GM12892 (cell line): ENCODE measurements at regions not wholly inside any gene's neighbourhood (a gene's known extent, or its start where the extent isn't known, plus 50 kb on each side); places are given as distances from the start of the nearest gene placed in this dataset.

Source experiments
- POLR2A ChIP-seq: IDR thresholded peaks from 2 replicates; pipeline ENCODE4 v1.6.1; 2011; ENCODE audit warnings: low read depth, low read length, control low read depth
- POLR2AphosphoS5 ChIP-seq: IDR thresholded peaks from 2 replicates; pipeline ENCODE4 v1.6.1; 2011; ENCODE audit warnings: low read depth, low read length, control low read depth
- TAF1 ChIP-seq: IDR thresholded peaks from 2 replicates; pipeline ENCODE4 v1.6.1; 2011; ENCODE audit warnings: low read depth, mild to moderate bottlenecking, control low read depth, low read length, borderline replicate concordance

GRCh38 chrX:26606971-26607370 lies 391.0 kb downstream of the MAGEB5 start:
- TF ChIP-seq POLR2A: no peak
- no peak for TF ChIP-seq TAF1
- TF ChIP-seq POLR2AphosphoS5: no peak
